ENCODE measurements at regions not wholly inside any gene's neighbourhood (a gene's known extent, or its start where the extent isn't known, plus 50 kb on each side); places are given as distances from the start of the nearest gene placed in this dataset.
"Not testable (repeated sequence)": the region's sequence is repeated elsewhere in the genome, so short reads cannot be mapped to it uniquely, and the experiment has no call there.

DNA sequence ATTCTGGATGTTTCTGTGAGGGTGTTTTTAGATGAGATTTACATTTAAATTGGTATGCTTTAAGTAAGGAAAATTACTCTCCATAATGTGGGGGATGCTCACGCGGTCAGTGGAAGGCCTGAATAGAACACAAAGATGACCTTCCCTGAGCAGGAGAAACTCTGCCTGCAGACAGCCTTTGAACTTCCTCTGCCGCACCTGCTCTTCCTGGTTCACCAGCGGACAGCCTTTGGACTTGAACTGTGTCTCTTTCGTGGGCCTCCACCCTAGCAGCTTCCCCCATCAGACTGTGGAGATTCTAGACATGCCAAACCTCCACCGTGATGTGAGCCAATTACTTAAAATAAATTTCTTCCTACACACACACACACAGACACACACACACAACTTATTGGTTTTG lies 210.7 kb downstream of the EFCAB11 start:
- DNase-seq (ENCODE audit: low spot score), result no peak

GRCh38 chr14:89740241-89740640 lies 214.3 kb downstream of the EFCAB11 start:
- no peak for DNase-seq (ENCODE audit: low spot score)

DNA sequence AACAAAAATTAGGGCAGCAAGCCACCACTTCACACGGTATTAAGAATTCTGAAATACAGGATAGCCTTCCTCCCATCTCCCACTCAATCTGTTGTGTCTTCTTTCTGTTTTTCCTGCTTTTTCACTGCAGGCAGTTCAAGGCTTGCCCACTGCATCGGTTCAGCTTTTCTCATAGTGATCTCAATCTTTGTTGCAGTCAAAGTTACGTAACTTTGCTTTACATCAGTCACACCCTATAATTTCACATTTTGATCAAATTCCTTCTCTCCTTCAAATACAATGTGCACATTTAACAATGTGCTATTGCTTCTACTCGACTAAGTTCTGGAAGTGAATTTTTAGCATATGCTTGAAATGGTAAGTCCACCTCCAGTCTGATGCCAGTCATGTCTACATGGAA lies 217.6 kb downstream of the EFCAB11 start:
- no peak for DNase-seq (ENCODE audit: low spot score)

DNA sequence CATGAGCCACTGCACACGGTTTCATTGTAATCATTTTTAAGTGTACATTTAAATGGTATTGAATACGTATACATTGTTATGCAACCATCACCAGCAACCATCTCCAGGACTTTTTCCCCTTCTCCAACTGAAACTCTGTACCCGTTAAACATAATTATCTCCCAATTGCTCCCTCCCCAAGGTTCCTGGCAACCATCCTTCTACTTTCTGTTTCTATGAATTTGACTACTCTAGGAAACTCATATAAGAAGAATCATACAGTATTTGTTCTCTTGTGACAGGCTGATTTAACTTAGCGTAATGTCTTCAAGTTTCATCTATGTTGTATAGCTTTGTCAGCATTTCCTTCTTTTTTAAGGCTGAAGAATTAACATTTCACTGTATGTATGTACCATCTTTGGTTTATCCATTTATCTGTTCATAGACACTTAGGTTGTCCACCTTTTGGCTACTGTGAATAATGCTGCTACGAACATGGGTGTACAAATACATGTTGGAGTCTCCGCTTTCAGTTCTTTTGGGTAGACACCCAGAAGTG lies 223.1 kb downstream of the EFCAB11 start:
- DNase-seq (ENCODE audit: low spot score), result no peak

GRCh38 chr14:89730687-89731086 lies 223.8 kb downstream of the EFCAB11 start:
- DNase-seq (ENCODE audit: low spot score), result no peak

DNA sequence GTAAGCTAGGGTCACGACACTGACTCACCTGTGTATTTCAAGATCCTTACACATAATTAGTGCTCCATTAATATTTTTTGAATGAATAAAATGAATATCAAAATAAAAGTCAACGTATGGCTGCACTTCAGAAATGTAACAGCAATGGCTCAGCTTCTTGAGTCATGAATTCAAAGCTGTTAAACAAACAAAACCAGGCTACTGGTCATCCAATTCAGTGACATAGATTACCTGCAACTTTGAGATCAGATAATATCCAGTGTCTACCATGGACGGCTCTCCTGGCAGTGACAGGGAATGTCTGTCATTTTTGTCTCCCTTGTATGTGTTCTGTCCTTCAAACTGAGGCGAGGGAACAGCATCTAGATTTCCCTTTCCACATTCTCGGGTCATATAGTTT lies 225.6 kb downstream of the EFCAB11 start:
- no peak for DNase-seq (ENCODE audit: low spot score)

DNA sequence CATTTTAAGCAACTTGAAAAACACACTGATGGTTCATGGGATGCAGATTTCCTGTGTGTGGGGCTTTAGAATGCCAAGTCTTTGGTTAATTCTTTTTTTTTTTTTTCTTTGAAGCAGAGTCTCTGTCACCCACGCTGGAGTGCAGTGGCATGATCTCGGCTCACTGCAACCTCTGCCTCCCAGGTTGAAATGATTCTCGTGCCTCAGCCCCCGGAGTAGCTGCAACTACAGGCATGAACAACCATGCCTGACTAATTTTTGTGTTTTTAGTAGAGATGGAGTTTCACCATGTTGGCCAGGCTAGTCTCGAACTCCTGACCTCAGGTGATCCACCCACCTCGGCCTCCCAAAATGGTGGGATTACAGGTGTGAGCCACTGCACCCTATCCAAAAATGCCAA lies 228.3 kb downstream of the EFCAB11 start:
- DNase-seq (ENCODE audit: low spot score), result not testable (repeated sequence)

DNA sequence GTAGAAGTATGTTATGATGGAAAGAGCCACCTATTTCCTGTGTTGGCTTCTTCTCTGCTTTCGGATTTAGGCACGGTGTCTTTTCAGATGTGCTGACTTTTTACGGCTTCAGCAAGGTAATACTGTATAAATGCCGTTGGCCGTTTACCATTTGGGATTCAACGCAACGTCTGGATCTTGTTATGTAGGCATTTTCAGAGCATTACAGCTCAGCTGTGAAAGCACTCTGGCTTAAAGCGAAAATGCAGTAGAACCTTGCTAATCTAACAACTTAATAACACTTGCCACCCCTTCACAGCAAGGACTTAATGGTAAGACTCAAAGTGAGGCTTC lies 229.9 kb downstream of the EFCAB11 start:
- DNase-seq (ENCODE audit: low spot score), result no peak

- no peak for DNase-seq (ENCODE audit: low spot score)
Measured at GRCh38 chr14:89723930-89724627, 230.5 kb downstream of the EFCAB11 start.

GRCh38 chr14:89721956-89722355 lies 232.6 kb downstream of the EFCAB11 start:
- DNase-seq (ENCODE audit: low spot score), result no peak

DNA sequence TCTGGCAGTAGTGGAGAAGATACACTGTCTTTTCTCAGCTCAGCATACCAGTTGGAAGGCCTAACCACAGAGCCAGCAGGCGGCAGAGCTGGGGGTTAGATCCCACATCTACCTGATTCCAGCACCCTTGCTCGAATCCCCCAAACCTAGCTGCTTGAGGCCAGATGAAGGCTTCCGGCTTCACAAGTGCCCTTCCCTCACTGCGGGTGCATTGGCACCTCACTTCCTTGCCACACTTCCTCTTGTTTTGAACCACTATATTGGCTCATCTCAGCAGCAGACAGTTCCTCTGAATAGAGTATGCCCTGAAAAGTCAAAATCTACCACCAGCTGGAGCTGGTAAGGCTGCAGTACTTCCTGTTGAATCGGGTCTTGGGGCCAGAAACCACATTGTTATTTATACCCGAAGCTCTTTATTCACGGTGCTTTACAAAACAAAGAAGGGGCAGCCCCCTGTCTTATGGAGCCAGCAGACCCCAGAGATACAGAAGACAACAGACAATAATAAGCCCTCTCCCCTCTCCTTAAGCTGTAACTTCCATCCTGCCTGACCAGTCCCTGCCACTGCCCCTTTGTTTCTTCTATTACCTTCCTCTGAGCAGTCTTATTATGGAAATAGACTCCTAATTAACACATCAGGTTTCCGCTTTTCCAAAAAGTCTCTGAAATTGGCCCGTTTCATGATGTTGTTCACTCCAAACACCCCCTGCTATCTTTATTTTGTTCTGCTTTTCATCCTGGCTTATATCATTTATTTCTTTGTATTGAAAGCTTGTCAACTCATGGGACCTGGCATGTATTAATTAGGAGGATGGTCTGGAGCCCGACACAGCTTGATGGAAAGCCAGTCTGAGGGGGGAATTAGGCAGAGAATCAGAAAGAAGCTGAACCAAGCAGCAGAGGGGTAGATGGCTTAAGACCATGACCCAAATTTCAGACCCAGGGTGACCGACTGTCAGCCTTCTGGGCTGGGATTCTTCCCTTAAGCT lies 233.5 kb downstream of the EFCAB11 start:
- no peak for DNase-seq (ENCODE audit: low spot score)

DNA sequence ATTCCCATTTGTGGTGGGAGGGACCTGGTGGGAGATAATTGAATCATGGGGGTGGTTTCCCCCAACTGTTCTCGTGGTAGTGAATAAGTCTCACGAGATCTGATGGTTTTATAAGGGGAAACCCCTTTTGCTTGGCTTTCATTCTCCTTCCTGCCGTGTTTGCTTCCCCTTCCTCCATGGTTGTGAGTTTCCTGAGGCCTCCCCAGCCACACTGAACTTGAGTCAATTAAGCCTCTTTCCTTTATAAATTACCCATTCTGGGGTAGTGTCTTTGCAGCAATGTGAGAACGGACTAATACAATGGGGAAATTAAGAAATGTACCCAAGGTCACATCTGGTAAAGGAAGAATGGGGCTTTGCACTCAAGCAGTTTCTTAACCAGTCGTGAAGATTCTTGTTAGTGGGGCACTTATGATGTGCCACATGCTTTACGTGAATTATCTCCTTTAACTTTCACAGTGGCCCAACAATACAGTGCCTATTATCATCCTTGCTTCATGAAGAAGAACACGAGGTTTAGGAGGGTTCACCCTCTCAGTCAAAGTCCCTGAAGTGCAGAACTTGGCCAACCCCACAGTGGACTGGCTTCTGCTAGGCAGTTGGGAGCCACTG lies 234.3 kb downstream of the EFCAB11 start:
- DNase-seq (ENCODE audit: low spot score), result no peak

DNA sequence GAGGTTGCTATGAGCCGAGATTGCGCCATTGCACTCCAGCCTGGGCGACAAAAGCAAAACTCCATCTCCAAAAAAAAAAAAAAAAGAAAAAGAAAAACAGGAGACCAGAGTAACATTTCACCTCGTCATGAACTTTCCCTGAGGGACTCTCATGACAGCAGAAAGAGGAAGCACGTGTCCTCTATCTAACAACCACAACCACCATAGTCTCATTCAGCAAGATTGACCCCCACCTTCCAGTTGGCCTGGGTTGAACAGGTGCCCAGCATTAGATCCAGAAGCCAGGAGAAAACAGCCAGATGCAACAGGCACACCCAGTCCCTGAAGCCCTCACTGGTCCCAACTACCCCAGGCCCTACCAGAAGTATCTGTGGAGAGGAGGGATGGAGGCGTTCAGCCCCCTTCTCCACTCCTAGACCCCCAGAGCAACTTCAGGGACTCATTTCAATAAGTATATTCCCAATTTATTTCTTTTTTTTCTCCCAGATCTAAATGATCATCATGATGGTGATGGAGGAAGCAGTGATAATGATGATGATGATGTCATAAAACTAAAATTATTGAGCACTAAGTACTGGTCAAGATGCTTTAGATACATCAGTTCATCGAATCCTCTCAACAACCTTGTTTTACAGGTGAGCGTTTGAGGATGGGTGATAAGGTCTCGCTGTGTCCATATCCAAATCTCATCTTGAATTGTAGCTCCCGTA lies 235.0 kb downstream of the EFCAB11 start:
- DNase-seq (ENCODE audit: low spot score), result no peak

DNA sequence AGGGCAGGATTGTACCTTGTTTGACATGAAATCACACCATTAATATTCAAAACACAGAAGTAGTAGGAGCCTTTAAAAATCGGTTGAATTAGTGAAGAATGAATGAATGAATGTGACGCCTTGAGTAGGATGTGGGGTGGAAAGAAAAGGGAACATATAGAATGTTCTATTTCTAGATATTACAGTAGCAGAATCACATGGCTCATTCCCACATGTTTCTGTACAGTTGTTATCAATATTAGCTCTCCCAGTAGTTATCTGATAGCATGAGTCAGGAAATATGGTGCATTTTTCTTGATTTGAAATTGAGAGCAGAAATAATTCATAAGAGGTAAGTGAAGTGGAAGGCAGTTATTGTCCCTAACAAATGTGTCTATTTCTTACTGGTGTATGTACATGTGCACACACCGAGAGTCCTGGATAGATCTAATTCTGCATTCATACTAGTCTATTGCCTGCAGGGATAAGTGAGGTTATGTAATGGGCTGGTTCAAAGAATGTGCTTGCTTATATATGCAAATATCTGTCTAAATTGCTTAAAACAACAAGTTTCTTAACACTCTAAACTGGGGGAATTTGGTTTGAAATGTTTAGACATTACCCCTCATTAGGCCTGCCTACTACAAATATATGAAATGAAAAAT lies 245.4 kb downstream of the EFCAB11 start:
- DNase-seq (ENCODE audit: low spot score), result no peak

DNA sequence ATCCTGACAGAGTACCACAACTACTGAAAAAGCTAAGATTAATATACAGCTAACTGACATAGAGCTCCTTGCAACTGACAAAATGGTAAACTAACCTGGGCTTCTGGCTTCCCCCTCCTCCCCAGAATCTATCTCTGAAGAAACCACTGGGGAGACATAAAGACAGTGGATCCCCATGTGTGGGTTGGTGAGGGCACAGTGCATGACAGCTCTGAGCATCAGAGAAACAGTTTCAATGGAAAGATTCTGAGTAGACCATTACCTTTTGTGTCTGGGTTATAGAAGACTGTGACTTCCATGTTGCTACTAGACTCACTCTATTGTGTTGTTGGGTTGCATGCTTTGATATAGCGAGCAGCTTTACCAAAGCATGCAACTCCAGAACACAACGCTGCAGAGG lies 247.4 kb downstream of the EFCAB11 start:
- no peak for DNase-seq (ENCODE audit: low spot score)

DNA sequence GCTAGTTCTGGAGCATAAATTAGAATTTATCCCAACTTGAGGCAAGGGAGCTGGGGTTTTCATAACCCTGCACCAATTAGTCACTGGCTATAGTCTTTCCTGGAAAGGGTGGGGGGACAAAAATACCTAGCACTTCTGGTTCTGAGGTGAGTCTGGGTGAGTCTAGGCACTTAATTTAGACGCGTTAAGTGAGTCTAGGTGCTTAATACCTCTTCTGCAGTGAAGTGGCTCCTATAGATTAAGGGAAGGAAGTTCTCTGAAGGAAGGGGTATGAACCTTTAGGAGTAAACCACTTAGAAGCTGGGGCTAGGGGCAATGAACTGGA lies 251.7 kb downstream of the EFCAB11 start:
- DNase-seq (ENCODE audit: low spot score), result no peak

GRCh38 chr14:89702073-89702875 lies 252.3 kb downstream of the EFCAB11 start:
- DNase-seq (ENCODE audit: low spot score), result no peak

- peak; percentile 83 for DNase-seq (ENCODE audit: low spot score)
Measured at GRCh38 chr14:89701211-89702043, 253.1 kb downstream of the EFCAB11 start.

GRCh38 chr14:89700801-89701200 lies 253.7 kb downstream of the EFCAB11 start:
- no peak for DNase-seq (ENCODE audit: low spot score)

DNA sequence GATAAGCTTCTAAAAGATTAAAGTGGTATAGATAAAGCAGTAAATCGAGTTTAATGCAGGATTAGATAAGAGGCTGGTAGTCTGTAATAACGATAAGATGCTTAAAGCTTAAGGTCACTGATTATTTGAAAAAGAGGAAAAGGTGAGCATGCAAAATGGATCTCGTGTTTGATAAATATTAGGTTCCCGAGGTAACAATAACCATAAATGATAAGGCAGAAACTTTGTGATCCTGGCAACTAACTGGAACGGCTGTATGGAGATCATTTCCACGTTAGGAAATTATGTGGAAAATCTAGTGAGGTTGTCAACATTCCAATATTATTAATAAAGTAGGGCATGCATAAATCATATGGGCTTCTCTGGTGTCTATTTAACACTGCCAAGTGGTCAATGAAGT lies 255.5 kb downstream of the EFCAB11 start:
- no peak for DNase-seq (ENCODE audit: low spot score)
